SK-MEL-5 (cell line): ENCODE measurements at regions not wholly inside any gene's neighbourhood (a gene's known extent, or its start where the extent isn't known, plus 50 kb on each side); places are given as distances from the start of the nearest gene placed in this dataset.
"Not testable (repeated sequence)": the region's sequence is repeated elsewhere in the genome, so short reads cannot be mapped to it uniquely, and the experiment has no call there.

Experiments used
- DNase-seq: peaks from one replicate; pipeline ENCODE4 v3.0.0-alpha.2; 2016; ENCODE audit warnings: low read depth, low spot score
- in situ Hi-C: cut with HindIII; loops from 2 replicates; pipeline ENCODE4 v1.10.0; 2016; ENCODE audit warnings: low sequenced_read_pairs, high pct_unique_total_duplicates, low pct_unique_long_range_greater_than_20kb

- in situ Hi-C loops = no loop called here
- DNase-seq = no peak
These were observed 328.1 kb upstream of the MON1B start for GRCh38 chr16:76862901-76863300.

GRCh38 chr16:76866994-76867393 is 324.0 kb upstream of the MON1B start:
- in situ Hi-C loops = no loop called here
- no peak for DNase-seq

- in situ Hi-C loops = no loop called here
- DNase-seq = no peak
These were observed 315.1 kb upstream of the MON1B start for GRCh38 chr16:76875898-76876297.

- in situ Hi-C loops = no loop called here
- DNase-seq = no peak
These were observed 311.6 kb upstream of the MON1B start for GRCh38 chr16:76879420-76879819.

GRCh38 chr16:76880523-76880922 is 310.5 kb upstream of the MON1B start:
- DNase-seq, in situ Hi-C loops: not testable (repeated sequence)

- in situ Hi-C loops = no loop called here
- DNase-seq = peak; percentile 34
These were observed 308.9 kb upstream of the MON1B start for GRCh38 chr16:76882105-76882504.

GRCh38 chr16:76883076-76883475 is 307.9 kb upstream of the MON1B start:
- no peak for DNase-seq
- in situ Hi-C loops = no loop called here

GRCh38 chr16:76885776-76886537 is 305.0 kb upstream of the MON1B start:
- no peak for DNase-seq
- in situ Hi-C loops = no loop called here

- DNase-seq = no peak
- in situ Hi-C loops = no loop called here
These were observed 293.2 kb upstream of the MON1B start for GRCh38 chr16:76897816-76898215.

- in situ Hi-C loops = no loop called here
- no peak for DNase-seq
These were observed 291.2 kb upstream of the MON1B start for GRCh38 chr16:76899767-76900166.

- in situ Hi-C loops = no loop called here
- no peak for DNase-seq
These were observed 290.4 kb upstream of the MON1B start for GRCh38 chr16:76900285-76901263.

- in situ Hi-C loops = no loop called here
- no peak for DNase-seq
These were observed 284.4 kb upstream of the MON1B start for GRCh38 chr16:76906552-76906951.

GRCh38 chr16:76910931-76911330 is 280.1 kb upstream of the MON1B start:
- DNase-seq = no peak
- in situ Hi-C loops = no loop called here

GRCh38 chr16:76913046-76913445 is 277.9 kb upstream of the MON1B start:
- in situ Hi-C loops = no loop called here
- DNase-seq = no peak

- no peak for DNase-seq
- in situ Hi-C loops = no loop called here
These were observed 264.9 kb upstream of the MON1B start for GRCh38 chr16:76926042-76926441.

GRCh38 chr16:76926595-76926994 is 264.4 kb upstream of the MON1B start:
- DNase-seq = peak; percentile 6
- in situ Hi-C loops = no loop called here

GRCh38 chr16:76931186-76931585 is 259.8 kb upstream of the MON1B start:
- DNase-seq = no peak
- in situ Hi-C loops = no loop called here

- in situ Hi-C loops = no loop called here
- DNase-seq = no peak
These were observed 258.3 kb upstream of the MON1B start for GRCh38 chr16:76932541-76933211.
